OCI-M1 (cell line): ENCODE measurements at regions not wholly inside any gene's neighbourhood (a gene's known extent, or its start where the extent isn't known, plus 50 kb on each side); places are given as distances from the start of the nearest gene placed in this dataset.

ENCODE experiments used
- DNase-seq: peaks from one replicate; lab custom pipeline; 2025; lab: John Stamatoyannopoulos, UW

DNA sequence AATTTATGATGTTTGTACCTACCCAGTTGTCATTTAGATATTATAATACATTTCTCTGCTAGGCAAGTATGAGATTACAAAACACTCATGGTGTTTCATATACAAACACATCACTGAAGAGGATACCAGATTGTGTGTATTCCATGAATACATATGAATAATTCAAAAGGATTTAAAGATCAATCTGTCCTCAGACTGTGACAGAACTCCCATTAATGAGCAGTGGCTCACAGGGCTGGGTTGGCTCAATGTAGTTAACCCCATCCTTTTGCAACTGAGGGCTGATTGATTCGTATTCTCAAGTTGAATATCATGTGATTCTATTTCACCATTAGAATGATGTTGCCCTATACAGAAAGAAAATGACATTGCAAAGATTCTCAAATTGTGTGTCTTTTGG lies 79.6 kb upstream of the SPANXN2 start:
- DNase-seq, result no peak

DNA sequence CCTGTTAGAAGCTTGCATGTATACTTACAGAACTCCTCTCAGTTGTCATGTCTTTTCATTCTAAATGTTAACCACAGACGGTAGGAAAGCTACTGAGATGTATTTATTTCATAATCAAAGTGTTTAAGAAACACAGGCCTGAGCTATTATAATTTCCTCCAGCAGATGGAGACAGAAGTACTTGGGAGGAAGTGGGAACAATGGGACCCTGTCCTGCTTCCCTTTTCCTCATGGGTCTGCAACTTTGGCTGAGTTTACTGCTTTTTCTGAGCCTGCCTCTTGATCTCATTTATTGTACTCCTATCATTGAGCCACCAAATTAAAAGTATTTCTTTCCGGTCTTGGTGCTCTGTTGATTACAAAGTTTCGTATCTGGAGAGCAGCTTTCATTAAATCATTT lies 67.7 kb upstream of the SPANXN2 start:
- DNase-seq, result peak; percentile 75

DNA sequence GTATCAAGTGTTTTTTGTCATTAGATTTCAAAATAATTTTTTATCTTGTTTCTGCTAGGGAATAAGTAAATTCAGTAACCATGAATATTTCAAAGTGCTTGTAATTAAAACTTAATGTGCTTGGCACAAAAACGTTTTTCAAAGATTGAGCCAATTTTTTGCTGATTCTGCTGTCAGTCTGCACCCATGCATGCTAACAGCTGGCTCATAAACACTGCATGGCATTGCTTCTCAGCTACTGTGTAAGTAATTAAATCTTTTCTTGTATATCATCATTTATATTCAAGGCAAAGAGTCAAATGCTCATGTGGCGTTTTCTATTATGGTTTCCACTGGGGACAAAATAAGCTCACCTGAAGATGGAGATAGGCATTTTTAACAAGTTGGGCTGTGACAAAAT lies 66.8 kb upstream of the SPANXN2 start:
- no peak for DNase-seq

DNA sequence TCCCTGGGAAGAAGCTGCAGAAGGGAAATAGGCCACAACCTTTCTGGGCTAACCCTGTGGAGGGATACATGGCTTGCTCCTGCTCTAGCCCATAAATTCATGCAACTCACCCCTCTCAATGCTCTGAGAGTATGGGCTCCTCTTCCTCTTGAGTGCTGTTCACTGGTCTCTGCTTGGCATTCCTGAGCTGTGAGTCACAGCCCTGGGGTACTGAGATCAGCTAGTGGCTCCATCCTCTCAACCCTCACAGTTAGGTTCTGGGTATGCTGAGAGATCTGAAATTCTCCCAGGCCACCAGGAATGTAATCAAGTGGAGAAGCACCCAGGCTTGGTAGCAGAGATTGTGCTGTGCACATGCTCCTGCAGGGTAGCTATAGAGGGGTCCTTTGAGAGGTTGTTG lies 60.6 kb upstream of the SPANXN2 start:
- DNase-seq, result no peak
